ENCODE measurements at regions not wholly inside any gene's neighbourhood (a gene's known extent, or its start where the extent isn't known, plus 50 kb on each side); places are given as distances from the start of the nearest gene placed in this dataset.
"Not testable (repeated sequence)": the region's sequence is repeated elsewhere in the genome, so short reads cannot be mapped to it uniquely, and the experiment has no call there.

DNA sequence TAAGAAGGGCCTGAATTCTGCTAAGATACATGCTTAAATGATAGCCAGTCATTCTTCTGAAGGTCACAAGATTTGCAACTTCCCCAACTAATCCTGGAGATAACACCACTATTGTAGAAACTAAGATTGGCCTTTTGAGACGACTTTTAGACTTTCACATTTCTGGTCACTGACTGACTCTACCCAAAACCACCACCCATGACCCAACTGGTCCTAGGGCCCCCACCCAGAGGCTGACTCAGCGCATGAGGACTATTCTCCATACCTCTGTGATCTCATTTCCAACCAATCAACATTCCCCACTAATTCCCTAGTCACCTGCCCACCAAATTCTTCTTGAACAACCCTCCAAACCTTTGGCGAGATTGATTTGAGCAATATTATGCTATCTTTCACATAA is 1299.0 kb downstream of the CDH11 start:
- no peaks in the 10 kb centered on the region for H3K36me3 Mint-ChIP-seq (ENCODE audit: low read depth)
- no peaks in the 10 kb centered on the region for H3K27me3 Mint-ChIP-seq (ENCODE audit: low read depth)
- H3K9me3 Mint-ChIP-seq: peaks cover 36% of the 10 kb centered on the region
- no peaks in the 10 kb centered on the region for H3K4me1 Mint-ChIP-seq (ENCODE audit: low read depth)
- no peak overlapping the region for H3K27ac Mint-ChIP-seq
- no peak overlapping the region for H3K4me3 Mint-ChIP-seq

DNA sequence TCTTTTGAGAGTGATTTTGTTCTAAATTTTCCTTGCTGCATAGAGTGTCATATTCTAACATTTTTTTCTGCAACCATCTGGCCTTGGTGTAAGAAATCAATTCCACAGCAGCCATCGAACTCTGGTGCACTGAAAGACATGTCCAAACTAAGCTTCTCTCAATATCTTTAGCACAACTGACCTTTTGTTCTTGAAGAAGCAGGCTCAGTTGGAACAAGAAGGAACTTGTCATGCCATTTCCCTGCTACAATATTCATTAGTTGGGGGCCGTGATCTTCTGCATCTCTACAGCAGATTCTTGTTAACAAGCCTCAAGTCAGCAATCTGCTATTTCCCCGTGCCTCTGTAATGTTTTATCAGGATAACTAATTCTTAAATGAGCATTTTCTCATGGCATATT is 1305.6 kb downstream of the CDH11 start:
- Mint-ChIP-seq H3K27me3 (ENCODE audit: low read depth) (no peaks in the 10 kb centered on the region), H3K36me3 (ENCODE audit: low read depth) (no peaks in the 10 kb centered on the region), H3K4me1 (ENCODE audit: low read depth) (no peaks in the 10 kb centered on the region), H3K4me3 (no peak overlapping the region), H3K27ac (no peak overlapping the region), H3K9me3 (peaks cover 30% of the 10 kb centered on the region)

DNA sequence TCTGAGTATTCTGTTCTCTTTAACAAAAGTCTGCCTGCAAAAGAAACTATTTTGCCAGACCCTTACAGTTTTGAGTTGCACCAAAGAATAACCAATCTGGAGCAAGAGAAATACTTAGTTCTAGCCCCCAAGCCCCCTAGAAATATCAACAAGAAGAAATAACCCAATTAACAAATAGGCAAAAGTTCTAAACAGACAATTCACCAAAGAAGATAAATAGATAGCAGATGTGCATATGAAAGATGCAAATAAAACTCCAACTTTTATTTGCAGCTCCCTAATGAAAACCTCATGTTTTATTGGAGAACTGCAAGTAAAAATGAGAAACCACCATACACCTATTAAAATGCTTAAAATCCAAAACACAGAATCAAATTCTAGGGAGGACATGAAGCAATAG is 1308.0 kb downstream of the CDH11 start:
- Mint-ChIP-seq H3K9me3 (peaks cover 20% of the 10 kb centered on the region), H3K27me3 (ENCODE audit: low read depth) (no peaks in the 10 kb centered on the region), H3K36me3 (ENCODE audit: low read depth) (no peaks in the 10 kb centered on the region), H3K27ac (no peak overlapping the region), H3K4me1 (ENCODE audit: low read depth) (no peaks in the 10 kb centered on the region), H3K4me3 (no peak overlapping the region)

DNA sequence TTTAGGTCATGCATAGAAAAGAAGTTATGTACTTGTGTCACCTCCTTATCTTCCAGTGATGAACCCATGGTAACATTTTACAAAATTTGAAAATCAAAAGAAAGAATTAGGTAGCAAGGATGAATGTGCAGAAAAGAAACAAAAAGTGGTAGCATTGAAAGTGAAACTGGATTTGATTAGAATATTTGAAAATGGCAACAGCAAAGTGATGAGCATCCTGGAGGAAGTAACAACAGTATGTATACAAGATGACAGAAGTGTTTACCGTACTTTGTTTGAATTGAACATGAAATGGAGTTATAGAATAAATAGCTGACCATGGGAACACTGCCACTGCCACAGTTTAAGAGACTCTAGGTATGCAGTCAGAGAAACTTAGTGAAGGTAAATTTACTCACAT is 1313.1 kb downstream of the CDH11 start:
- Mint-ChIP-seq H3K4me3 (no peak overlapping the region), H3K36me3 (ENCODE audit: low read depth) (no peaks in the 10 kb centered on the region), H3K4me1 (ENCODE audit: low read depth) (no peaks in the 10 kb centered on the region), H3K9me3 (peaks cover 8% of the 10 kb centered on the region), H3K27me3 (ENCODE audit: low read depth) (no peaks in the 10 kb centered on the region), H3K27ac (no peak overlapping the region)

DNA sequence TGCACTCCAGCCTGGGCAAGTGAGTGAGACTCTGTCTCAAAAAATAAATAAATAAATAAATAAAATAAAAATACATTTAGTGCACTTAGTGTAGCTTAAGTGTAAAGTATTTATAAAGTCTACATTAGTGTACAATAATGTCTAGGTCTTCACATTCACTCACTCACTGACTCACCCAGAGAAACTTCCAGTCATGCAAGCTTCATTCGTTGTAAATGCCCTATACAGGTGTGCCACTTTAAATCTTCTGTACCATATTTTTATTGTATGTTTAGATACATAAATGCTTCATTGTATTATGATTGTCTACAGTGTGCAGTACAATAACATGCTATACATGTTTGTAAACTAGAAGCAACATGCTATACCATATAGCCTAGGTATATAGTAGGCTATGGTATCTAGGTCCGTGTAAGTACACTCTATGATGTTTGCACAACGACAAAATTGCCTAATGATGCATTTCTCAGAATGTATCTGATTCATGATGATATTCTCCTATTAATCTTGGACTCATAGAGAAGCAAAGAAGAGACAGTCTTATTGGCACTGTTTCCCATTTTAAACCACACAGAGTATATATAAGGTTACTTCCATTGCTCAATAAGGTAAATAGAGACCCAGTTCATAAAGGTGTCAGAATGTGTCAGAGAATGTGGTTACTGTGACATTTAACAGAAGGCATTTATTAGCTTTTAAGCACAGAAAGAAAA is 1314.9 kb downstream of the CDH11 start:
- no peak overlapping the region for H3K4me3 Mint-ChIP-seq
- no peaks in the 10 kb centered on the region for H3K4me1 Mint-ChIP-seq (ENCODE audit: low read depth)
- H3K9me3 Mint-ChIP-seq: peaks cover 7% of the 10 kb centered on the region
- no peaks in the 10 kb centered on the region for H3K27me3 Mint-ChIP-seq (ENCODE audit: low read depth)
- no peaks in the 10 kb centered on the region for H3K36me3 Mint-ChIP-seq (ENCODE audit: low read depth)
- no peak overlapping the region for H3K27ac Mint-ChIP-seq

DNA sequence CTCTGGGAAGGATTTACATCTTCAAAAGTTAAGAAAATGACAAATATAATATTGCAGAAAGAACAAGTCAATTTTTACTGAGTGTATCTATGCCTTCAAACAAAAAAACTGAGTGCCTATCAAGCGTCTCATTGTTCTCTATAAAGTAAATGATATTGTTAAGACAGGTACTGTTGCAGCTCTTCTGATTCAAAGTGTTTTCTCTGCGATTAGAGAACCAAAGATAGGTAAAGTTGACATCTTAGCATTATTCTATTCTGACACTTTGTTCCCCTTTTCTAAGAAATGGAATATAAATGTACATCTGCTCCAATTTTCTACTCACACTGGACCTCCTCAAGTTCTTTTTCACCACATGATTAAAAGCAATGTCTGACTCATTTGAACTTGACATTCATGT is 1317.7 kb downstream of the CDH11 start:
- H3K9me3 Mint-ChIP-seq: peaks cover 16% of the 10 kb centered on the region
- H3K27ac Mint-ChIP-seq: no peak overlapping the region
- no peaks in the 10 kb centered on the region for H3K36me3 Mint-ChIP-seq (ENCODE audit: low read depth)
- no peaks in the 10 kb centered on the region for H3K4me1 Mint-ChIP-seq (ENCODE audit: low read depth)
- no peak overlapping the region for H3K4me3 Mint-ChIP-seq
- no peaks in the 10 kb centered on the region for H3K27me3 Mint-ChIP-seq (ENCODE audit: low read depth)

DNA sequence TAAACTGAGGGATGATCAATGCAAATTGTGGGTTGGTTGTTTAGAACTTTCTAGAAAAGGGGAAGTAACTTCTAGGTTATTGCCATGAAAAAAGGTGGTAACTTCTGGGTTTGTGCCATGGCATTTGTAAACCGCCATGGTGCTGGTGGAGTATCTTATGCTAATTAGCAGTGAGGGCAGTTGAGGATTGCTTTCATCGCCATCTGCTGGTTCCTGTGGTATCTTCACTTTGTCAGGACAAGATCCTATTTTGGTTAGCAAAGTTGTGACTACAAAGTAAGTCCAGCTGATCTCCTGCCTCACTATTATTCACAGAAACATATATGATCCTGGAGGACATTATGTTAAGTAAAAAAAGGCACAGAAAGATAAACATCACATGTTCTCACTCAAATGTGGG is 1332.3 kb downstream of the CDH11 start:
- H3K9me3 Mint-ChIP-seq: peaks cover 50% of the 10 kb centered on the region
- H3K27ac Mint-ChIP-seq: no peak overlapping the region
- no peaks in the 10 kb centered on the region for H3K4me1 Mint-ChIP-seq (ENCODE audit: low read depth)
- H3K36me3 Mint-ChIP-seq (ENCODE audit: low read depth): no peaks in the 10 kb centered on the region
- no peak overlapping the region for H3K4me3 Mint-ChIP-seq
- H3K27me3 Mint-ChIP-seq (ENCODE audit: low read depth): no peaks in the 10 kb centered on the region

DNA sequence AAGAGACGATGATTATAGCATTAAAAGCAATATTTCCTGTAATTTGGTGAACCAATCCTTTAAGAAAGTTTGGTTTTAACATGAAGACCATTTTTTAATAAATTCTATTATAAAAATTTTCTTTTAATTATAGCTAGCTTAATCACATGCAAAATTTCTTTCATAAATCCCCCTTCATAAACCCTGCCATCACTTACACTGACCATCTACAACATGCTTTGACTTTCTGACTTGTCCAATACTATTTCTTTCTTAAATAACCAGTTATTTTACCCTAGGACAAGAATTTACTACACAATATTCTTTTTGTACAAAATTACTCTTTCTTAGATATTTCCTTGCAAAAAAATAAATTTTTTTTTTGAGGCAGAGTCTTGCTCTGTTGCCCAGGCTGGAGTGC is 1334.8 kb downstream of the CDH11 start:
- Mint-ChIP-seq H3K4me1 (ENCODE audit: low read depth) (no peaks in the 10 kb centered on the region), H3K27ac (no peak overlapping the region), H3K4me3 (no peak overlapping the region), H3K9me3 (peaks cover 56% of the 10 kb centered on the region), H3K27me3 (ENCODE audit: low read depth) (no peaks in the 10 kb centered on the region), H3K36me3 (ENCODE audit: low read depth) (no peaks in the 10 kb centered on the region)

DNA sequence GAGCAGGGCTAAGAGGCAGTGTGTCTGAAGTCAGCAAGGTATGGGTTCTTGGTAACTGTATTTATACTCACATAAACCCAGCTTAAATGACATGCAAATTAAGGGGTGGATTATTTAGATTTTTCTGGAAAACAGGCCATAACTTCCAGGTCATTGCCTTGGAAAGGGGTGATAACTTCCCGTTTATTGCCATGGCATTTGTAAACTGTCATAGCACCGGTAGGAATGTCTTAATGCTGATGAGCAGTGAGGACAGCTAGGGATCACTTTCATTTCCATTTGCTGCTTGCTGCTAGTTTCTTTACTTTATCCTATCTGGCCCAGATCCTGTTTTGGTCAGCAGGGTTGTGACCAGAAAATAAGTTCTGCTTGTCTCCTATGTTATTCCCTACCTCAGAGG is 1336.7 kb downstream of the CDH11 start:
- Mint-ChIP-seq H3K9me3 (peaks cover 61% of the 10 kb centered on the region), H3K27ac (no peak overlapping the region), H3K4me1 (ENCODE audit: low read depth) (no peaks in the 10 kb centered on the region), H3K4me3 (no peak overlapping the region), H3K27me3 (ENCODE audit: low read depth) (no peaks in the 10 kb centered on the region), H3K36me3 (ENCODE audit: low read depth) (no peaks in the 10 kb centered on the region)

DNA sequence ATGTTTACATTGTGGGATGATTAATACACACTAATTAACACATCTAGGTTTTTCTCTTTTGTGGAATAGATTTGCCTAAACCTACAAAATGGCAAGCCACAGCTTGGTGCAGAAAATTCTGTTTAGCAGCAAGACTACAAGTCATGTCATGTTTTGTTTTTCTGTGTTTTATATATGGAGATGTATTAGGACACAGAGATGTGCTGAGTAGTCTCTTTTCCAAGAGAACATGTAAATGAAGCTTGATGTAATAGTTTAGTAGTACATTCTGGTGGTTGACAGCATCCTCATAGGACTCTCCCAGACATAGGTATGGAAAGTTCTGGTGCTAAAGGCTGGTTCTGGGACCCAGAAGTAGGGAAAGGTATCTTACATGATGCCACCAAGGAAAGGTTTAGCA is 1345.4 kb downstream of the CDH11 start:
- Mint-ChIP-seq H3K27ac (no peak overlapping the region), H3K9me3 (peaks cover 25% of the 10 kb centered on the region), H3K4me3 (no peak overlapping the region), H3K36me3 (ENCODE audit: low read depth) (no peaks in the 10 kb centered on the region), H3K27me3 (ENCODE audit: low read depth) (no peaks in the 10 kb centered on the region), H3K4me1 (ENCODE audit: low read depth) (no peaks in the 10 kb centered on the region)

DNA sequence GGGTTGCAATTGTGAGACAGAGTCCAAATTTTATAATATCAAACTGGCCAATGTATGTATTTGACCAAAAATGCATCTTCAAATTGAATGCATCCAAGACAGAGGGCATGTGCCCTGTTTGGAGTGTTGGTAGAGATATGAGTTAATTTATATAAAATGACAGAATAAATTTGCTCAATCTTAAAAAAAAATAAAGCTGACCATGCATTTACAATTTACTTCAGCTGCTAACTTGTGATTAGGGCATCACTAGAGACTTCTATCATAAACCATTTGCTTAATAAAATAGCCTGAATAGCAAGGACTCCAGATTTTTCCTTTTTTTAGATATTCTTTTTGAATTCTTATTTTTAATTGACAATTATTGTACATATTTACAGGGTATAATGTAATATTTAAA is 1345.8 kb downstream of the CDH11 start:
- H3K36me3 Mint-ChIP-seq (ENCODE audit: low read depth): no peaks in the 10 kb centered on the region
- H3K4me3 Mint-ChIP-seq: no peak overlapping the region
- H3K4me1 Mint-ChIP-seq (ENCODE audit: low read depth): no peaks in the 10 kb centered on the region
- H3K27me3 Mint-ChIP-seq (ENCODE audit: low read depth): no peaks in the 10 kb centered on the region
- no peak overlapping the region for H3K27ac Mint-ChIP-seq
- H3K9me3 Mint-ChIP-seq: peaks cover 24% of the 10 kb centered on the region

DNA sequence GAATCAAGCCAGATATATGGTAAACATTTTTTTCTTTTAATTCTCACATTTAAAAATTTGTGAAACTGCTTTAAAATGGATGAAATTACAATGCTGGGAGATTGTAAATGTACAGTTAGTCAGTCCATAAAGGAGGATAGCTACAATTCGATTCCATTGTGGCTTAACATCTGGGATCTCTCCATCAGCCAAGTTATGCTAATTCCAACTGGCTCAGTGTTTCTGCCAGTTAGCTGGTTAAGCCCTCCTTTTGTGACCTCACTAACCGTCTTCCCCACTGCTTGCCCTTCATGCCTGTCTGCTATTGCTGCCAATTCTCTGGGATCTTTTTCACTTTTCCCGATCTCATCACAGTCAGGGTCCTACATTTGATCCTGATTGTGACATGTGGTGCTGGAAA is 1347.6 kb downstream of the CDH11 start:
- no peak overlapping the region for H3K4me3 Mint-ChIP-seq
- H3K4me1 Mint-ChIP-seq (ENCODE audit: low read depth): no peaks in the 10 kb centered on the region
- no peaks in the 10 kb centered on the region for H3K27me3 Mint-ChIP-seq (ENCODE audit: low read depth)
- peaks cover 26% of the 10 kb centered on the region for H3K9me3 Mint-ChIP-seq
- no peak overlapping the region for H3K27ac Mint-ChIP-seq
- H3K36me3 Mint-ChIP-seq (ENCODE audit: low read depth): no peaks in the 10 kb centered on the region

DNA sequence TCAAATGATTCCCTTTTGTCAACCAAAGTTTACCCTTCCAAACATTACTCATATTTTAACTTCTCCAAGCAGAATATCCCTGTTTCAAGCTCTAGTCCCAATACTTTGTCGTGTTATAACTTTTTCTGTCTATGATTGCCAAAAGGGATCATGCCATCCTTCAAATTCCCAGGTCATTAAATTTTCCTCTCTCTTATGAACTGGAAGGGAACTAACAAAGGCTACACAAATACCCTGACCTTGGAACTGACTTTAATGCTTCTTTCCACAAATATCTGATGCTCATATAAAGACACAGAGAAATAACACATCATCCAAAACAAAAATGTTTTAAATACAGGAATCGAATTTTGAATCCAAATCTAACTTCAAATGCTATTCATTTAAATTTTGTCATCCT is 1352.7 kb downstream of the CDH11 start:
- Mint-ChIP-seq H3K27me3 (ENCODE audit: low read depth) (no peaks in the 10 kb centered on the region), H3K27ac (no peak overlapping the region)

DNA sequence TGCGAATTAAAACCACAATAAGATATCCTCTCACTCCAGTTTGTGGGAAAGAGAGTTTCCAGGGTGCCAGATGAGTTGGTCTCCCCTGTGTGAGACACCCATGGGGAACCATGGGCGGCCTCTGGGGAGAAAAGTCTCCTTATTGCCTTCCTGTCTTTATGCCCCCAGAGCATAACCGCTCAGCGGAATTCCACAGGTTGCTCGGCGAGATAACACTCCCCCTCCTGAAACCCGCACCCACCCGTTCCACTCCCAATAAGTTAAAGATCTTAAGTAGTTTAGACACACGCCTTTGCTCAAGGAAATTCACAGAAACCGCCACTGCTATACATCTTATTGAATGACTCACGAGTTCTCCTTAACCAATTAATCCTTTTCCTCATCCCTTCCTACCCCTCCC is 1361.6 kb downstream of the CDH11 start:
- H3K4me3 Mint-ChIP-seq; H3K36me3 Mint-ChIP-seq (ENCODE audit: low read depth); H3K4me1 Mint-ChIP-seq (ENCODE audit: low read depth); H3K27ac Mint-ChIP-seq; H3K27me3 Mint-ChIP-seq (ENCODE audit: low read depth): not testable (repeated sequence)
- peaks cover 37% of the 10 kb centered on the region for H3K9me3 Mint-ChIP-seq

More for the DNA sequence above, 1352.7 kb downstream of the CDH11 start:
- Mint-ChIP-seq H3K4me1 (ENCODE audit: low read depth) (no peaks in the 10 kb centered on the region), H3K36me3 (ENCODE audit: low read depth) (no peaks in the 10 kb centered on the region), H3K9me3 (peaks cover 31% of the 10 kb centered on the region), H3K4me3 (no peak overlapping the region)

DNA sequence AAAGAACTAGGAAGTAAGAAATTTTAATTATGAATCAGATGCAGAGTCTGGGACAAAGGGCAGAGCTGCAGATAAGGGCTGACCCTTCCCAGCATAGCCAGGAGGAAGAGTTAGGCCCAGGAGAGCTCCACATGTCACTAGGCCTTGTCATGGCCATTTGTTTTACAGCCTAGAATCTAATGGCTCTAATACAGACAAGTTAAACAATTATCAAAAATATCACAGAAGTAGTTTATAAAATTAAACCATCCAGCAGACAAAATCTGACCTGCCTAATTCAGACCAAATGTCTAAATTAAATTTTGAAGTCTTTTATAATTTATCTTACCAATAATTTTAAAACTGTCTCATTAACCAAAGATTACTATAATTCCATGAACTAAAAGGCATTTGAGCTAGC is 1369.5 kb downstream of the CDH11 start:
- H3K27me3 Mint-ChIP-seq (ENCODE audit: low read depth): no peaks in the 10 kb centered on the region

DNA sequence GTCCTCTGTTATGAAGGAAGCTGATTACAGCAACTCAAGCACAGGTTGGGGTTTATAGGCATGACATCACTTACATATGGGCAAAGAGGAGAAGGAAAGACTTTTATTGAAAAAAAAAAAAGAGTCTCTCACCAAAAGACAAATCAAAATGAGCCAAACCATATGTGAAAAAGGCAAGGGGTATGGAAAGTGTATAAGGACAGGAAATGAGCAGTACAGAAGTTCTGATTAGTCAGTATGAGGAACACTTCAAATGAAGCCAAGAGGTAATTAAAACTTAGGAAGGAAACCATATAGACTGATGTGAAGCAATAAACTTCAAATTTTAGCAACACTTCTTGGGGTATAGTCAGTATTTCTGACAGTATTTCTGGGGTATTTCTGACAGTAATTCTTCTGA is 1372.6 kb downstream of the CDH11 start:
- Mint-ChIP-seq H3K4me1 (ENCODE audit: low read depth) (no peaks in the 10 kb centered on the region), H3K27me3 (ENCODE audit: low read depth) (no peaks in the 10 kb centered on the region), H3K36me3 (ENCODE audit: low read depth) (no peaks in the 10 kb centered on the region), H3K4me3 (no peak overlapping the region), H3K27ac (no peak overlapping the region), H3K9me3 (peaks cover 39% of the 10 kb centered on the region)

More for the DNA sequence above, 1369.5 kb downstream of the CDH11 start:
- Mint-ChIP-seq H3K9me3 (peaks cover 39% of the 10 kb centered on the region), H3K36me3 (ENCODE audit: low read depth) (no peaks in the 10 kb centered on the region), H3K4me1 (ENCODE audit: low read depth) (no peaks in the 10 kb centered on the region), H3K4me3 (no peak overlapping the region), H3K27ac (no peak overlapping the region)
